A549 (cell line): ENCODE measurements at regions not wholly inside any gene's neighbourhood (a gene's known extent, or its start where the extent isn't known, plus 50 kb on each side); places are given as distances from the start of the nearest gene placed in this dataset.

Experiments
- ATAC-seq, 2 experiments: fragments of 200-7000 bp in 1 of 2; fragments of >200 bp in 1 of 2; cut with Nextera tagmentation in 1 of 2; cut with Tn5 transposase in 1 of 2; 3 replicates each; pipeline versions ENCODE4 v1.8.0 to v1.9.1; 2018 to 2020; ENCODE audit warnings: mild to moderate bottlenecking in 1 of 2, moderate library complexity in 1 of 2
- CTCF ChIA-PET: fragments of 300-600 bp; sonication (Branson Sonifier 250); formaldehyde crosslinking; extraction: SDS; loops from one replicate; lab custom pipeline; 2021; ENCODE audit warnings: antibody characterized with exemption, inconsistent platforms; lab: Yijun Ruan, JAX
- POLR2A ChIA-PET: fragments of 350-600 bp; formaldehyde crosslinking; extraction: SDS; loops from one replicate; lab custom pipeline; 2021; ENCODE audit warnings: antibody characterized with exemption, inconsistent platforms; lab: Yijun Ruan, JAX
- DNase-seq, 2 experiments: peaks; one replicate each; pipeline versions ENCODE4 v3.0.0 to v3.0.0-alpha.2; 2011 to 2016; ENCODE audit warnings: low read depth in 1 of 2, low spot score in 1 of 2
- FAIRE-seq: peaks from 2 replicates; lab custom pipeline; 2011; peaks lifted over from hg19 to GRCh38; lab: Jason Lieb, UNC
- H3K27ac ChIP-seq, 2 experiments: fragments of >200 bp; sonication (Bioruptor Twin); formaldehyde crosslinking; 3 replicates each; pipeline ENCODE4 v1.5.1; 2016 to 2017
- H3K4me1 ChIP-seq: fragments of >200 bp; sonication (Bioruptor Twin); formaldehyde crosslinking; 3 replicates; pipeline ENCODE4 v1.6.1; 2016
- H3K4me2 ChIP-seq: fragments of >200 bp; sonication (Bioruptor Twin); formaldehyde crosslinking; 3 replicates; pipeline ENCODE4 v1.6.1; 2016
- H3K4me3 ChIP-seq: fragments of >200 bp; sonication (Bioruptor Twin); formaldehyde crosslinking; 3 replicates; pipeline ENCODE4 v1.5.1; 2016
- H3K9me3 ChIP-seq: fragments of >200 bp; sonication (Bioruptor Twin); formaldehyde crosslinking; 3 replicates; pipeline ENCODE4 v1.6.1; 2016
- ATOH8 ChIP-seq: fragments of 250-450 bp; sonication (Bioruptor Pico); IDR thresholded peaks from 2 replicates; pipeline ENCODE4 v1.5.0; 2020; ENCODE audit warnings: low read depth, mild to moderate bottlenecking, moderate library complexity
- BHLHE40 ChIP-seq: IDR thresholded peaks from 2 replicates; pipeline ENCODE4 v1.6.1; 2012; ENCODE audit warnings: low read depth, low read length, inconsistent platforms
- CBX8 ChIP-seq: fragments of 200-600 bp; sonication (generic); IDR thresholded peaks from 2 replicates; pipeline ENCODE4 v1.6.1; 2016
- CEBPB ChIP-seq, 2 experiments: fragments of >200 bp in 1 of 2; sonication (Bioruptor Twin) in 1 of 2; formaldehyde crosslinking in 1 of 2; IDR thresholded peaks; 2 replicates each; pipeline ENCODE4 v1.6.1; 2012 to 2016
- CTCF ChIP-seq: fragments of >200 bp; sonication (Bioruptor Twin); formaldehyde crosslinking; IDR thresholded peaks from 3 replicates; pipeline ENCODE4 v1.5.1; 2016
- EHMT2 ChIP-seq: fragments of 200-600 bp; sonication (generic); IDR thresholded peaks from 2 replicates; pipeline ENCODE4 v1.6.1; 2016; ENCODE audit warnings: antibody characterized with exemption, low read depth, mild to moderate bottlenecking, moderate library complexity
- ELK1 ChIP-seq: fragments of 150-350 bp; IDR thresholded peaks from 2 replicates; pipeline ENCODE4 v1.6.1; 2014; ENCODE audit warnings: low read depth, mild to moderate bottlenecking, low read length
- FOSB ChIP-seq: fragments of 250-450 bp; sonication (Bioruptor Pico); IDR thresholded peaks from 2 replicates; pipeline ENCODE4 v1.5.0; 2020; ENCODE audit warnings: mild to moderate bottlenecking, moderate library complexity
- GATA3 ChIP-seq: IDR thresholded peaks from 2 replicates; pipeline ENCODE4 v1.6.1; 2012; ENCODE audit warnings: borderline replicate concordance
- JUN ChIP-seq, 2 experiments: fragments of >200 bp; sonication (Bioruptor Twin); formaldehyde crosslinking; IDR thresholded peaks; 2 replicates in 1 of 2; 3 replicates in 1 of 2; pipeline ENCODE4 v1.6.1; 2016 to 2017
- JUNB ChIP-seq: fragments of >200 bp; sonication (Bioruptor Twin); formaldehyde crosslinking; IDR thresholded peaks from 2 replicates; pipeline ENCODE4 v1.6.1; 2016
- KDM1A ChIP-seq: fragments of 200-600 bp; sonication (generic); IDR thresholded peaks from 2 replicates; pipeline ENCODE4 v1.6.1; 2016; ENCODE audit warnings: low read depth, mild to moderate bottlenecking
- MAX ChIP-seq: IDR thresholded peaks from 2 replicates; pipeline ENCODE4 v1.6.1; 2012
- NFE2L2 ChIP-seq: fragments of 150-350 bp; conservative IDR thresholded peaks from 2 replicates; pipeline ENCODE4 v1.6.1; 2014; ENCODE audit warnings: low read length
- NPAS2 ChIP-seq: fragments of 250-450 bp; sonication (Bioruptor Pico); IDR thresholded peaks from 2 replicates; pipeline ENCODE4 v1.8.0; 2022; ENCODE audit warnings: mild to moderate bottlenecking, moderate library complexity, borderline replicate concordance
- NR3C1 ChIP-seq: fragments of >200 bp; sonication (Bioruptor Twin); formaldehyde crosslinking; IDR thresholded peaks from 3 replicates; pipeline ENCODE4 v1.6.1; 2017
- POLR2A ChIP-seq: IDR thresholded peaks from 2 replicates; pipeline ENCODE4 v1.6.1; 2012; ENCODE audit warnings: mild to moderate bottlenecking, low read length
- RARB ChIP-seq: fragments of 250-450 bp; sonication (Bioruptor Pico); IDR thresholded peaks from 2 replicates; pipeline ENCODE4 v1.8.0; 2021; ENCODE audit warnings: mild to moderate bottlenecking, moderate library complexity
- RCOR1 ChIP-seq: fragments of 150-350 bp; IDR thresholded peaks from 2 replicates; pipeline ENCODE4 v1.6.1; 2014; ENCODE audit warnings: antibody characterized with exemption, low read length, low read depth
- RNF2 ChIP-seq: fragments of 200-600 bp; sonication (generic); IDR thresholded peaks from 2 replicates; pipeline ENCODE4 v1.6.1; 2016; ENCODE audit warnings: low read depth, mild to moderate bottlenecking, antibody characterized with exemption, moderate library complexity, borderline replicate concordance
- ZNF302 ChIP-seq: fragments of 250-450 bp; sonication (Bioruptor Pico); IDR thresholded peaks from 2 replicates; pipeline ENCODE4 v1.9.0; 2021; ENCODE audit warnings: inconsistent platforms, mild to moderate bottlenecking, moderate library complexity
- ZSCAN20 ChIP-seq: fragments of 250-450 bp; sonication (Bioruptor Pico); IDR thresholded peaks from 2 replicates; pipeline ENCODE4 v1.8.0; 2022; ENCODE audit warnings: mild to moderate bottlenecking, moderate library complexity
- WGBS: methylation state at CpG from one replicate; pipeline ENCODE4 v1.1.6; 2017; ENCODE audit errors: missing lambda C conversion rate; 5-methylcytosine and 5-hydroxymethylcytosine counted together

DNA sequence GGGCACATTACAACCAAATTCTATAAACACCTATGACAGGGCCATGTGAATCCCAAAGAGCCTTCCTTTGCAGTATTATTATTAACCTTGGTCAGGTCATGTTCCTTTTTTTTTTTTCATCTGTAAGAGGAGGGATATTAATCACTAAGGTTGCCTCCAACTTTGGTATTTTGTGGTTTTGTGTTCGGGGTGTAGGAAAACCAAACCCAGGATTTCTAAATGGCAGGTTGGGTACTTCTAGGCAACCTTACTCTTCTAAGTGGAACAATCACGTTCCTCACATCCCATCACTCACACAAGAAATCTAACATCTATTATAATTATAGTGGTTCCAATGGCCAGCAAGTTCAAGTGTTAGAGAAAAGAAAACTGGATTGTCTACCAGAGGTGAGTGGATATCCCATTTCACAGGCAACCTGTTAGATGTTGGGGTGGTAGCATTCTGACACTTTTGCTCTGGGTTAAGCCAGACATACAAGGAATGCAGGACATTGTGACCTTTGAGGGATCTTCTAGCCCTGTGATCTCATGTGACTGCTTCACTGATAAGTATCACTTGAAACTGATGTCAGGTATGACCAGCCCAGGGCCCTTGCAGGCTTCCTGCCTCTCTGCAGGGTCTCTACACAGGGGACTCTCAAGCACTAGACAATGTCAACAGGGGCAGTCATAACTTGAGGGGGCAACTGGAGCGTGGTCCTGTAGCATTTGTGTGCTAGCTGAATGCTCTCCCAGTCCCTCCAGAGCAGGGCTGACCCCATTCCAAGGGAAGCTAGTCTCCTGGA, 126.2 kb upstream of the VLDLR start:
- DNase-seq (no peak), ATAC-seq (no peak), FAIRE-seq (no peak)
- Histone ChIP-seq H3K27ac (no peak overlapping the region), H3K4me3 (no peak overlapping the region), H3K4me2 (no peak overlapping the region), H3K4me1 (peaks cover 13% of the 10 kb centered on the region; the same call in 1 of the 3 replicates), H3K9me3 (no peaks in the 10 kb centered on the region)
- TF ChIP-seq FOSB (CRISPR knock-in tag) (no peak), ELK1 (no peak), RNF2 (no peak), NR3C1 (no peak), ZSCAN20 (CRISPR knock-in tag) (no peak), NPAS2 (CRISPR knock-in tag) (no peak), NFE2L2 (no peak), GATA3 (no peak), CBX8 (no peak), RCOR1 (no peak), CEBPB (IDR thresholded peaks at IDR 0.05) (no peak), ATOH8 (CRISPR knock-in tag) (no peak), MAX (no peak), JUN (IDR thresholded peaks at IDR 0.05) (no peak), BHLHE40 (no peak), CTCF (no peak), JUNB (no peak), KDM1A (no peak), ZNF302 (CRISPR knock-in tag) (no peak)
- ChIA-PET CTCF (interaction anchor here (0.6 kb wide), 1 partner anchor 152 kb away, joined by 3 read pairs; no protein-coding TSS in a partner anchor), POLR2A (no interaction called here)
- WGBS: 34% methylated on average over 3 of the region's 3 CpGs

DNA sequence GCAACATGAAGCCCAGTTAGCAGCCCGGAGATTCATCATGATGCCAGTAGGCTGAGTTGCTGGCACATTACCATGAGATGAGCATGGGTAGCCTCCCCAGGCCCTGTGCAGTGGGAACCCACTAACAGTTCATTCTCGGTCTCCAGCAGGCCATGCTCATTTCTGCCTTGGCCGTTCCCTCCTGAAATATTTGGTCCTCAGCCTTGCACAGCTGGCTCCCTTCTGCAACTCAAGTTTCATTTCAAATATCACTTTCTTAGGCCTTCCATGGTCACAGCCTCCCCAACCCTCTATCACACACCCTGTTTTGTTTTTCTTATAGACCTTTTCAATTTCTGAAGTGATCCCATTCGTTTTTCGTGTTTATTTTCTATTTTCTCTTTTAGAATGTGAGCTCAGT, 125.4 kb upstream of the VLDLR start:
- no peaks in the 10 kb centered on the region for H3K9me3 ChIP-seq
- no peak overlapping the region for H3K4me3 ChIP-seq
- FAIRE-seq (no peak), ATAC-seq (no peak), DNase-seq (no peak)
- 48% methylated on average over 5 of the region's 5 CpGs for WGBS
- no peak overlapping the region for H3K27ac ChIP-seq
- CTCF ChIA-PET: interaction anchor here (0.6 kb wide), 1 partner anchor 152 kb away, joined by 3 read pairs; no protein-coding TSS in a partner anchor
- peaks cover 13% of the 10 kb centered on the region; the same call in 1 of the 3 replicates for H3K4me1 ChIP-seq
- H3K4me2 ChIP-seq: no peak overlapping the region
- TF ChIP-seq ELK1: no peak
- no peak for TF ChIP-seq KDM1A
- TF ChIP-seq EHMT2: no peak
- no peak for TF ChIP-seq POLR2A
- TF ChIP-seq RARB (CRISPR knock-in tag): no peak
- POLR2A ChIA-PET: no interaction called here
